HG02678 (cell line): ENCODE measurements at regions not wholly inside any gene's neighbourhood (a gene's known extent, or its start where the extent isn't known, plus 50 kb on each side); places are given as distances from the start of the nearest gene placed in this dataset.

Experiments used
- ATAC-seq: cut with Tn5 transposase; IDR thresholded peaks from one replicate; pipeline ENCODE4 v1.9.1; 2021; ENCODE audit warnings: mild to moderate bottlenecking, moderate library complexity; ENCODE audit not compliant: unreplicated experiment

DNA sequence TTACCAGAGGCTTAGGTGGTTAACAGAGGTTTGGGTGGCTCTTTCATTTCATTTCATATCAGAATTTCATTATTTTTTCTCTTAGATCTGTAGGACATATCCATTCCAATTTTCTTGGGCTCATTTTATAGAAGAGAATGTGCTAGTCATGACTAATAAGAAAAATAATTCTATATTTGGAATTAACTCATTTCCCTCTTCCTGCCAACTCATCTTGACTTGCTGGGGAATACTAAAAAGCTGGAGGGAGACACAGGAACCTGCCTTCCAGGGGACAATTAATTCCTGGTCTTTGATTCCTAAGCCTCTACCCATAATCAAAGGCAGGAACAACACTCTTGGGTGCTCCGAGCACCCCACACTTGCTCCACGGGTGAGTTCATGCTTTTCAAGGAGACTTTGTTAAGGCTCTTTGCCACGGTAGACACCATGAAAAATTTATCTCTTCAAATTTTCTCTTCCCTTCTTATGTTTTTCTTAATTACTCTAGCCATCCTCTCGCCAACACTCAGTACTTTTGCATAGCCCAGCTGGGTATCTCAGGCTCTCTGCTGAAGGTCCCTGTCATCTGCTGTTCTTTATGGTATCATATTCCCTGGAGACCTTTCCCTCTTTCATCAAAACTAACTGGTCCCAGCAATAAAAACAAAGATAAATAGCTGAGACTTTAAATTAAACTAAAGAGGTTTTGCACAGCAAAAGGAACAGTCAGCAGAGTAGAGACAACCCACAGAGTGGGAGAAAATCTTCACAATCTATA, 273.9 kb downstream of the NPR3 start:
- ATAC-seq, result no peak

DNA sequence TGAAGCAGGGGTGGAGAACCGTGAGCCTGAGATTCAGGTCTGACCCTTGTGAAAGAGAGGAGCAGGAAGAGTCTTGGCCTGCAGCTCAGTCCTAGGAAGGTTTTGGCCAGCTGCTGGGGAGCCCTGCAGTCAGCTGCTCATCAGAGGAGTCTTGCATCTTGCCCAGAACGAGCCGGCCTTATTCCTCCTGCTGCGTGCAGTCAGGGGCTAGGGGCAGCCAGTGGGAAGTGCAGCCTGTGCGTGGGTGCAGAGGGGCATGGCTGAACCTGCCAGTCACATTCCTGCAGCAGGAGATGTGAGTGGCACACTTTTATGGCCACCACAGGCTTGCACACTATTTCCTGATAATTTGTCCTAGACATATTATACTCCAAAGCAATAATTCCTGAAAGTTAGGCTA, 278.7 kb downstream of the NPR3 start:
- ATAC-seq, result no peak

DNA sequence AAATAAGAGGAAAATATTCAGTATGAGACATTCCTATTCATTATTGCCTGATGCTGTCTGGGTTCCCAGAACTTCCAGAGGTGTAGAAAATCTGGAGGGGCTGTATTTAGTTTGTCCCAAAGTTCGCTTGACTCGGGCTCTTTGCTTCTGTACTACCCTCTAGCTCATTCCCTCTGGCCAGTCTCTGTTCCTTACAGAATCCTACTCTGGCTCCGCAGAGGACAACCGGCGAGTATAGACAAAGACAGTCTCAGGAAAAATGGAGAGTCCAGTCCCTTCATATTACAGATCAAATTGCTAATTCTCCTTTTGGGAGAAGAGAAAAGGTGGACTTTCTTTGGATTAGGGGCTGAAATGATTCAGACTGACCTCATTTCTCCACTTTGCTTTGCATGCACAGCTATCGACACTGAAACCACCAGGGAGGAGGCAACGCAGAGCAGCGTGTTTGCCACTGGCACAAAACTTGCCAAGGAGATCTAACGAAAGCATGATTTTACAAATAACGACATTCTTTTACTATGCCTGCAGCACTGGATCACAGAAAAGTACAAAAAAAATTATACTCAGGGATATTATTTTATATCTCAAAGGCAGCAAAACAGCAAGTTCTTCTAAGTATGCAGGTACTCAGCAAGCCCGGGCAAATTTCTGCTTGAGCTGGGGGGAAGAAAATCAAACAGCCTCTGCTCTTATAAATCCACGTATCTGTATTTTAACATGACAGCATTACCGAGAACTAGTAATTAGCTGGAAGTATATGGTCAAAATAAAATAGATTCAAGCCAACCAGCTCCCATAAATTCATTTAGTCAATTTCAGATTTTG, 279.7 kb downstream of the NPR3 start:
- ATAC-seq, result no peak

DNA sequence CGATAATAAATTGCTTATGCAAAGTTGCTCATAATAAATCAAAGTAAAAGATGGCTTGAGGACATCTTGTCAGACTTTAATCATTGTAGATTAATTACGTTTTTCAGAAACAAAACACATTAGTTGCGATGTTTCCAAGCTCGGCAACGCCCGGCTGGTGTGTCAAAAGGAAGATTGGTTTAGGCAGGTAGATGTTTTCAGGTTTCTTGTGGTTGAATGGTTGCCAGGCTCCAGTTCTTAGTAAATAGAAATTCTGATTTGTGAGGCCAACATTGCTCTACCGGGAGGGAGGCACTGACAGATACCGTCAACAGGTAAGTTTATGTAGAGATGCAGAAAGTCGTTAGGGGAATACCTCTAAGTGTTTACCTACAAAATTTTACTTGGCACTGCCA, 280.3 kb downstream of the NPR3 start:
- ATAC-seq, result no peak

DNA sequence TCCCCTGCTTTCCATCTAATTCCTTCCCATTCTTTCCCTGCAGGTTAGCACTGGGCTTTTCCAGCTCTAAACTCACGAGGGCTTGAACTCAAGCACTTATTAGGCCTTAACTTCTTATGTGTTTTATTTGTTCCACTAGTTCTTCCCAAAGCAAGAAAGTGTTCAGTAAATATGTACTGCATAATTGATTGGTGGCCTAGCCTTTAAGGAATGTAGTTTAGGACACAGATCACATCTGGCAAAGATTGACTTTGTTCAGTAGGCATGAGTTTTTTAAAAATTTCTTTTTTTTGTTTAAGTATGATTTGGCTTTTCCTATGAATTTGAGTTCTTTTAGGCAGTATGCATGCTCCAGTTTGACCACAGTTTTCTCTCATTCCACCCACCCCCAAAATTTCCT, 285.2 kb downstream of the NPR3 start:
- no peak for ATAC-seq

DNA sequence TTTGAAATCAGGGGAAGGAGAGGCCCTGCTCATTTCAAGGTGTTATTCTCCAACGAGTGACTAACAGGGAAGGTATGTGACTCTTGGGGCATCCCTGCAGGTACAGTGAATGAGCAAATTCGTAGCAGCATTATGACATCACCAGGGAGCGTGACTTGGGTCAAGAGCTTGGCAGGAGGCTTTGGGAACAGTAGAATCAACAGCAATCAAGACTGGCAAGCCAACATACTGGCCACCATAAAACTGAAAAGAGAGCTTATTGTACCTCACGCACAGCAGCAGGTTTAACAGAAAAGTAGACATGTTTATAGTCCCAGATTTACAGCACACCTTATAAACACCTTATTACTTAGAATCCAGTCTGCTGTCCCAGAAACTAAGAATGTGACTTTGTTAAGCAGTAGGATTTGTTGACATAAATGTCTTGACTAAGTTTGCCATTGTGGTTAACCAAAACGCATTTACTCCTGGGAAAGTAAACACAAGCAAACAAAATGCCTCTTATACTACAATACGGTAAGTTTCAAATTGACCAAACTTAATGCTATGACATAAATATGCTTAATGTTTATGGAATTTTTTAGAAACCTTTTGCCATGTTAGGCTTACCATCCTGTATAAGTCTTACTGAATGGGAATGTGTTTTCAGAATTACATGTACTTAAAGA, 297.8 kb downstream of the NPR3 start:
- no peak for ATAC-seq

DNA sequence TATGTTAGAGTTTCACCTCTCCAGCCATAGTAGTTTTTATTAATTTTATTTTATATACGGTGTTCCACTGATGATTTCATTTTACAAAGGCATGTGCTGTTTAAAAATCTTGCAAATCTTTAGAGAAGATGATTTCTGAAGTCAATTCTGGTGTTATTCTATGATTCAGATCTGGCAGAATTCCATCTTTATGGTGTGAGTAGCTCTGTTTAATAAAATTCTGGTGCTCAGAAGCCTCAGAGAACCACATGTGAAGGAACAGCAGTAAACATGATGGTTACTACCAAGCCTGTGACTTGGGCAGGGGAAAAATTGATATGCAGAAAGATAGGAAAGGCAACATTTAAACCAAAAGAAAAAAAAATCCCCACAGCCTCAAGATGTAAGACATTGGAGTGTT, 299.7 kb downstream of the NPR3 start:
- no peak for ATAC-seq

DNA sequence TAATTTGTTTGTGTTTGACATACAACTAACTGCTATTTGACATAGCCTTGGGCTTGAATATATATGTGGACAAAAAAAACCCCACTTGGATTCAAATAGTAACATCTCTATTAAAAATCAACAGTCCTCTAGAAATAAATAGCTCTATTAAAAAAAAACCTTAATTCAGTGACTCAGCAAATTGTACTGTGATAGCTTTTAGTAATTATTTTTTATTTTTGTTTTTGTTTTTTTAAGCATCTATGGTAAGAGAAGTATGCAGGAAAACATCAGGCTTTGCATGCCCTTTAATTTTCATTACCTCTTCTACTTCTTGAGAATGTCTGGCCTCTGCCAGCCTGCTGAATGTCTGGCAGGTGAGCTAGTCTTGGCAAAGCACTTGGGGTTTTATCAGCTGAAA, 300.7 kb downstream of the NPR3 start:
- no peak for ATAC-seq

DNA sequence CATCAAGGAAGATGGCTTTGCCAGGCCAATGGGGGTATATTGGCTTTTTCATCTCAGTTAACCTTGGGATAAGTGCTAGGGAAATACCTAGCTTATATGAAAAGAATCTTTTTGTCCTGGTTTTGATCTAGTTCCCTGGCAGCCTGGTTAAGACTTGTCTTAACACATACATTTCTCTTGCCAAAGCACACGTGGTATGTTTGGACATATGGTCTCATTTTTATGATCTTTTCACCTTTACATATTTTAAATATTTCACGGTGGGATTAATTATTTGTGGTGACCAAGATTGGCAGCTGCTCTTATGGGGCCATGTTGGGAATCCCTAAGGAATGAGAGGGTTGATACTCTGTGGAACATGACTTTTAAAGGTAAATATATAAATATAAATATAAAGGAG, 312.5 kb downstream of the NPR3 start:
- ATAC-seq, result no peak

DNA sequence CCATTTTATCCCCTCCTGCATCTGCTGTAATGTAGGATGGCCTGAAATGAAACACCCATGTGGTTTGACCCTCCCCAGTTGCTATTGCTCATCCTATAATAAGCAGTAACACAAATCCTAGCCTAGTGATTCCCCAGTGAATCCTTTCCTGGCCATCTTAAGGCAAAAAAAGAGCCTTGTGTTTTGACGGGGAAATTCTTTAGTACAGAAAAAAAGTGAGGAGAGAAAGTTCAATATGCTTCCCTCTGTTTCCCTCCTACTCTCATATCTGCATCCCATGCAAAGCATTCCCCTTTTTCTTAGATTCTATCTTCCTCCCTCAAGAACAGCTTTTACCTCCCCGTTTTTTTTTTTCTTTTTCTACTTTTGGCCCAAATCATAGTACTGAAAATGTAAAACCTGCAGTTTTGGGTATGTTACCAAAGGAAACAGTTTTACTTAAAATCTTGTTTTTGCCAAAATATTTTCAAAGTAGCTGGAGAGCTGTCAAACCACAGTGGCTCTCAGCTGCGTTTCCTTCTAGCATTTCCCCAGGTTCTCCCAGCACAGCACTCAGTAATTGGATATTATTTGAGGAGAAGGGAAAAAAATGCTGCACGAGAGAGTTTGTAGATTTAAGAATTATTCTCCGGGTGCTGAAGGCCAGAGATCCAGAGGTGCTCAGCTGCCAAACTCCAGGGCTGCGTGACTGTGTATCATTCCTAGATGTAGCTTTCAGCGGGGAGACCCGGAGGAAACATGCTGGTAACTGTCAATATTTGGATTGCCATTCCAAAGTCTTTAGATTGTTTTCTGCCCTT, 321.4 kb downstream of the NPR3 start:
- no peak for ATAC-seq

DNA sequence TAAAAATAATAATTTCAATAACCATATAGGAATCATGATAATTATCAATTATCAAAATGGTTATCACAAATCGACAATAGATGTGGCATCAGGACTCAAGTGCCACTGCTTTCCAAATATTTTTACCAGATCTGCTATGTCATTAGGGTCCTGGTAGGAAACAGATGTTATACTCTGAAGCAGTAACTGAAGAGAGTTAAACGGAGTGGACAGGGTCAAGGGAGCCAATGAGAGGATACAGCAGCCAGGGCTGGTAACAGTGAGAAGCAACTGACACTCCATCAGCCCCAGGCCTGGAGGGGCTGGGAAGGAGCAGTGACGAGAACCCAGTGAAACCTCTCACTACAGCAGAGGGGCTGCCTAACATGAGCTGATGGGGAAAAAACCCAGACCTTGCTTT, 322.4 kb downstream of the NPR3 start:
- ATAC-seq, result no peak

DNA sequence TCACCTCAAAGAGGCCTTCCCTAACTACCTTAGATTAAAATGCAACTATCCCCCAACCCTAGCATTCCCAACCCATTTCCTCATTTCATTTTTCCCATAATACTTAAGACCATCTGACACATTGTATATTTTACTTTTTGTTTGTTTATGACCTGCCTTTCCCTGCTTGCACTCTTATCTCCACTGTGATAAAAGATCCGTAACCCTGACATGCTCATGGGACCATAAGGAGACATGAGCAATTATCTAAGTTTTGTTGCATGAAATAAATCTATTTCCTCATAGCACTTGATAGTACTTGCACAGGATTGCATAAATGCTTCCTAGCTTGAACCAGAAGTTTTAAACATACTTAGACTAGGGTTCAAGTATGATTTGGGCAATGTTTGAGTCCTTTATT, 323.7 kb downstream of the NPR3 start:
- ATAC-seq, result no peak

DNA sequence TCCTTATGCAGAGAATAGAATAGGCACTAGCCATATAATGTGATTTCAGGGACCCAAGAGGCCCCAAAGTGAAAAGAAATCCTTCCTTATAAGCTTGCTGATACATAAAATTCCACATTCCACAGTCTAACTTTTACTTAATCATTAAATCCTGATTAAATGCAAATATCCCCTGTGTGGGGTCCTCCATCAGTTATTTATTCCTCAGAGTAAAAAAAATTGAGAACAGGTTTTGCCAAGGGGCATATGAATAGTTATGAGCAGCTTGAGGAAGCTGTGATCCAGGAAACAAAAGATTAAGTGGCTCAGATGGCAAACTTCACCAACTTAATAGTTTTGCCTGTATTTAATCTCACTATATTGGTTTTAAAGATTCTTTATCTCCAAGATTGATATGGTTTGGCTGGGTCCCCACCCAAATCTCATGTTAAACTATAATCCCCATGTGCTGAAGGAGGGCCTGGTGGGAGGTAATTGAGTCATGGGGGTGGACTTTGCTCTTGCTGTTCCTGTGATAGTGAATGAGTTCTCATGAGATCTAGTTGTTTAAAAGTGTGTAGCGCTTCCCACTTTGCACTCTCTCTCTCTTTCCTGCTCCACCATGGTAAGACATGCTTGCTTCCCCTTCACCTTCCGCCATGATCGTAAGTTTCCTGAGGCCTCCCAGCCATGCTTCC, 324.9 kb downstream of the NPR3 start:
- no peak for ATAC-seq

DNA sequence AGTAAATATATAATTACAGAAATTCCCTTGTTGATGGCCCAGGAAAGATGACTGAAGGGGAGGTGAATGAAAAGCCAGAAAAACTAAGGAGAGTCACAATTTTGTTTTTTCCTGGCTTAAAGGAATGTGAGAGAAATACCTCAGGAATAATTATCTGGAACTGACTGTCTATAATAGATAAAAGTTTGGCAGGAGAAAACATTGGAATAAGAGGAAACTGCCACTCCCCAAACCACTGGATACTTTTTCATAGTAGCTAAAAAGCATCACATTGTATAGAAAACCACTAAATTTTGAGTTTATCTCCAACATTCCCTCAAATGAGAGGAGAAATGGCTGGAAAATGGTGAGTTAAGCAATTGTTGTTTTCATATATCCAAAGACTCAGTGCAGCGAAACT, 326.0 kb downstream of the NPR3 start:
- ATAC-seq, result no peak

DNA sequence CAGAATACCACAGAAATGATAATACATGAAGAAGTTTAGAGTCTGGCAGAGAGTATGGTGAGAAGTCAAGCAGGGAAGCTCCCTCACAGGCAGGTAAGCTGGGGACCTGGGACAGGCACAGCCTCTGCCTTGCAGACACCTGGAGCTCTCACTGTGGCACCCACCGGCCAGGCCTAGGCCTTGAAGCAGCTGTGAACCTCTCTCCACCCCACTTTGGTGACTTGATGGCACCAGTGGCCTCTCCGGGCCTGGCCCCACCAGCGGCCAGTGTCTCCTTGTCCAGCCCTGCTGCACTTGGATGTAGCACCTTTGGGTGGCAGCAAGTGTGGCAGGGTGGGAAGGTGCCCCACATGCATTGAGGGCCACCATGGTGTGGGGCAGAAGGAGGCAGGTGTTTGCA, 330.5 kb downstream of the NPR3 start:
- no peak for ATAC-seq

DNA sequence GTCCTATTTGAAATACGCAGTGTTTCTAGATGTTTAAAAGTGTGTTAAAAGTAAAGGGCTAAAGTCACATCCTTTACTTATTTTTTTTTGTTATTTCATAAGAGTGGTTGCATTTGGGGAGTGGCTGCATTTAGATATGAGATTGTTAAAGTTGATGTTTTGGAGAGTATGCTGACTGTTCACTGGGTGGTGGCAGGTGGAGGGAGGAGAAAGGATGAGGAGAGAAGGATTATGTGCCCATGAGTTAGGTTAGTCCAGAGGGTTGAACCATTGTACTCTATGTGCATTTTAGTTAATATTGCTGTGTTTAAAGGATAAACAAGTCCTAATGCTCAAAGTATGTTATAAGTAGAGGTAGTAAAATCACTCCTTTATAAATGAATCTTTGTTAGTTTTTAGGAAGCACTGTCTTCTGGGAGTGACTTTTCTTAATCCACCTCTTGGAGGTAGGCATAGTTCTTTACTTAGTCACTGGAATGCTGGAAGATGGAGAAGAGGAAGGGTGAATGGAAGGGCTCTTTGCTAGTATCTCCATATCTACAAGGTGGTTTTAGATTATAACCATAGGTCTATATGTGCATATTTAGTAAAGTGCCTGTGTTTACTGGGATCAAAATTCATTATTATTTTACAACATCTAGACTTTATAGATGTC, 332.3 kb downstream of the NPR3 start:
- ATAC-seq, result no peak

DNA sequence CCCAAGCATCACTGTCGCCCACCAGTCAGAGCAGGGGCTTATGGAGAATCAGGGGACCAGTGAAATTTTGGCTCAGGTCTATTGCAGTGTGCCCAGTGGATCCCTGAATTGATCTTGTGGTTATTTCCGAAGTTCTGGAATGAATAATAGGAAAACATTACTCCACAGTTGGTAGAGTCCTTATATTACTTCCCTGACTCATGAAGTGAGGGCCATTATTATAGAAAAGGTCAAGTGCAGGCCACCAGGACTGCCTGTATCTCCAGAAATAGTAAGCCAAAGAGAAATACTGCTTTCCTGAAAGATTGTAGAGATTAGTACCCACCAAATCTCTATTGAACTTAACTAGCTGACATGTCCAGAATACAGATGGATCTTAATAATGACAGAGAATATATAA, 335.0 kb downstream of the NPR3 start:
- ATAC-seq, result no peak

DNA sequence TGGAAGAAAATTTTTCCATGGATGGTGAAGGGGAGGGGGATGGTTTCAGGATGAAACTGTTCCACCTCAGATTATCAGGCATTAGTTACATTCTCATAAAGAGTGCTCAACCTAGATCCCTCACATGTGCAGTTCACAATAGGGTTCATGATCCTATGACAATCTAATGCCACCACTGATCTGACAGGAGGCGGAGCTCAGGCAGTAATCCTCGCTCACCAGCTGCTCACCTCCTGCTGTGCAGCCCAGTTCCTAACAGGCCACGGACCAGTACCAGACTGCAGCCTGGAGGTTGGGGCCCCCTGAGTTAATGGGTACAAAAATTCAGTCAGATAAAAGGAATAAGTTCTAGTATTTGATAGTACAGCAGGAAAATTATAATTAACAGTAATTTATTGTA, 337.2 kb downstream of the NPR3 start:
- ATAC-seq, result no peak

DNA sequence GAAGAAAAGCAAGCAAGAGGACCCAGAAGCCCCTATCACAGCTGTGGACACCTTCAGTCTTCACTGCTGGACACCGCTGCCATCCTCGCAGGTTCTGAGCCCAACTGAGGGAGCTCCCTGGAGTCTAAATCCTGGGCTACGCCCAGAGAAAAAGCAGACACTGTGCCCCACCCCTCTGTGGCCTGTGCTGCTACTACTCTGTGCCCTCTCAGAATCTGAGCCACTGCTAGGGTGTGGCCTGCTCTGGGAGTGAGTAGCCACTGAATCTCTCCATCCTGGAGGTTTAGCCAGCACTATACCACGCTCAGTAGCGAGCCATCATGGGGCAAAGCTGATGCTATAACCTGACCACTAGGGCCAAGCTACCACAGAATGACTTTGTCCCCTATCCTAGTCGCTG, 338.2 kb downstream of the NPR3 start:
- ATAC-seq, result no peak

DNA sequence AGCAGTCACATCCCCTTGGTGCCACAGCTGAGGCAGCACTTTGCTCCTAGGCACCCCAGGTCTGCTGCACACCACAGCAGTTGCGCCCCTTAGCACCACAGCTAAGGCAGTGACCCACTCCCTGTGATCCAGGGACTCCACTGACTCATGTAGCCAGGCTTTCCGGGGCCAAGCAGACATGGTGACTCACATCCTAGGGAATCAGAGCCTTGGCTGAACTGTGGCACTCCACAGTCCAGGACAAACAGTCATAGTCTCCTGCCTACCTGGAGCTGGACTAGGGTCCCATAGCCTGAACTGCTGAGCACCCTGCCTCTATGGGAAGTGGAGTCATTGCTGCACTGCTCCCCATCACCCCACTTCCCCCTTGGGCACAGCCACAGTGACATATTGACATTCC, 338.7 kb downstream of the NPR3 start:
- ATAC-seq, result no peak
